ENCODE measurements at regions not wholly inside any gene's neighbourhood (a gene's known extent, or its start where the extent isn't known, plus 50 kb on each side); places are given as distances from the start of the nearest gene placed in this dataset.

DNA sequence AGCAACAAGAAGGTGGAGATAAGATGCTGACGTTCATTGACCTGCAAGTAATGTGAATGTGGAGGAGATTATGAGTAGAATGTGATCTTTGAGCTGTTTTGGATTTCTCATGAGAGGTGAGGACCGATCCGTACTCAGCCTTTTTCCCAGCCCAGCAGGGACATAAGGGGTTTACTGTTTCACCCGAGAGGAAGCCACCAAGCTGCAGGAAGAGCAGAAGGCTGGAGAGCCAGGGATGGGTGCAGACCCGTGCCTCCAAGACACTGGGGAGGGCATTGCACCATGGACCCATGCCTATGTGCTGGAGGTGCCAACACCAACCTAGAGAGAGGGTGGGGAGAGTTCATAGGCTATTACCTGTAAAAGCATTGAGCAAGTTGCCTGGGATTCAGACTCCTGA is 206.0 kb upstream of the DIO3 start:
- TF ChIP-seq CTCF (IDR thresholded peaks at IDR 0.05) = no peak
- no peak for TF ChIP-seq POLR2A (IDR thresholded peaks at IDR 0.05)

Data from right lobe of liver (tissue), 4 donors.